SIG-M5 treated with dmso at 0.1 percent for 504 hours (cell line): ENCODE measurements at regions not wholly inside any gene's neighbourhood (a gene's known extent, or its start where the extent isn't known, plus 50 kb on each side); places are given as distances from the start of the nearest gene placed in this dataset.
"Not testable (repeated sequence)": the region's sequence is repeated elsewhere in the genome, so short reads cannot be mapped to it uniquely, and the experiment has no call there.

Experiments used
- DNase-seq: peaks from one replicate; lab custom pipeline; 2025; ENCODE audit not compliant: unreplicated experiment; lab: John Stamatoyannopoulos, UW

DNA sequence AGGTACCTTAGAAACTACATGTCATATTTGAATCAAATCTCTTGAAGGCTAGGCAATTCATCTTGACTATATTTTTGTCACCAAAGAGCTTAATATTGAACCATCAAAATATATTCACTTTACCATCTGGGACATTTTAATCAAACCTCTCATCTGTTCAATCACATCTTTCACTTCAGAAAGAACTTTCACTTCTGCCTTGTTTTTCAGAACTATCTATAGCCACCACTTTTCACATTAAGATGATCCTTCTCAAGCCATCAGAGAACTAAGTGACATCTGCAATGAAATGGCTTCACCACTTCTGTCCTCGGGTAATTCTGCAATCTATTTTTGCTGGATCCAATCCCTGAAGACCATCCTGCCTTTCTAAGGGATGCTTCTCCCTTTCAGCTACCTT is 57.8 kb downstream of the OR2B2 start:
- no peak for DNase-seq

DNA sequence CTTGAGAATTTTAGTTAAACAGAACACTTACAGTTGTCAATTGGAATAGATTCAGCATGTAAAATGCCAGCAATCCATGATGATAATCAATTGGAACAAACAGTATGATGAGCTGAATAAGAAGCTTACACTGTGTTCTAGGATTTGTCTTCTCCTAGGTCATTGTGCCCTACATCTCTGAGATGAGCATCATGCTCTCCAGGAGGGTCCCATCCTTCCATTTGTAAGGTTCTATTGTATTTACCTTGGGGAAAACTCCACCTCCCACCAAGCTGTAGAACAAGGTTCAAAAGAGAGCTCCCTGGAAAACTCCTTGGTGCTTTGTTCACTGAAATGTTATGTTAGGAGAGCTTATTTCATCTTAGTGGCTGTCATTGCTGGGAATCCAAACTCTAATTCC is 60.8 kb downstream of the OR2B2 start:
- no peak for DNase-seq

- DNase-seq = not testable (repeated sequence)
Observed at GRCh38 chr6:27849001-27849400, 63.2 kb downstream of the OR2B2 start.

- DNase-seq = no peak
Observed at GRCh38 chr6:27847706-27848105, 64.5 kb downstream of the OR2B2 start.

- no peak for DNase-seq
Observed at GRCh38 chr6:27840572-27840971, 71.6 kb downstream of the OR2B2 start.

DNA sequence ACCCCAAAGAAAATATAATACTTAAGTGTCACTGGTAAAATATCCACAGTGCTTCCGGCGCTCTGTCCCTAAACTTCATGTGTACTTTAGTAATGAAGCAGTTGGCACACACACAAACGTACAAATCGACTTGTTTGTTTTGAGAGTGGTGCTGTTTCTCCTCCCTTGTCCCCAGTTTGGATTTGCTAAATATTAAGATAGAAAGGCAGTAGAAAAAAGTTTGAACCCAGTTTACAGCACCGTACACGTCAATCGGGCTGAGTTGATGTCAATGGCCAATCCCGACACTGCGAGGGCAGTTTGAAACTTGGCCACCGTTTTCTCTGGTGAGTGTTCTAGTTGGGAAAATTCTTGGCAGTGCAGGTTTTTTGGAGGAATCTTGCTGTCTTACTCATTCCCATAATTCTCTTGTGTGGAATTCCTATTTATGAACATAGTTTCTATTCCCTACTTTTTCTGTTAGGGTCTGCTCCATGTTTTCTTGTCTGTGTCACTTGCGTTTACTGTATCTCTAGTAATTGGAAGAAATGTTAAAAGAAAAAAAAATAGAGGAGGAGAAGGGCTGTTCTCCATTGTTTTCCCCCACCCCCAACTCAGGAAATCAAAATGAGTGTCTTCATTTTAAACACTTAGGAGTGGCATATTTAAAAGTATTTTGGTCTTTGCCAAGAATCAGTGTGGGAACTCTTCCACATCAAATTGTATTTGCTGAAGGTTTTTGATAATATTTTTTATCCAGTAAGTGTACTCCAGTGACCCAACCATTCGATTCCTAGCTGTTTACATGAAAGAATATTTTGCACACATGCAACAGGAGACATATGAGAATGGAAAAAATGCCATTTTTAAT is 72.3 kb downstream of the OR2B2 start:
- DNase-seq = no peak

GRCh38 chr6:27838945-27839625 is 73.1 kb downstream of the OR2B2 start:
- DNase-seq = no peak

GRCh38 chr6:27838058-27838944 is 73.9 kb downstream of the OR2B2 start:
- DNase-seq = no peak

GRCh38 chr6:27837625-27838057 is 74.6 kb downstream of the OR2B2 start:
- no peak for DNase-seq

DNA sequence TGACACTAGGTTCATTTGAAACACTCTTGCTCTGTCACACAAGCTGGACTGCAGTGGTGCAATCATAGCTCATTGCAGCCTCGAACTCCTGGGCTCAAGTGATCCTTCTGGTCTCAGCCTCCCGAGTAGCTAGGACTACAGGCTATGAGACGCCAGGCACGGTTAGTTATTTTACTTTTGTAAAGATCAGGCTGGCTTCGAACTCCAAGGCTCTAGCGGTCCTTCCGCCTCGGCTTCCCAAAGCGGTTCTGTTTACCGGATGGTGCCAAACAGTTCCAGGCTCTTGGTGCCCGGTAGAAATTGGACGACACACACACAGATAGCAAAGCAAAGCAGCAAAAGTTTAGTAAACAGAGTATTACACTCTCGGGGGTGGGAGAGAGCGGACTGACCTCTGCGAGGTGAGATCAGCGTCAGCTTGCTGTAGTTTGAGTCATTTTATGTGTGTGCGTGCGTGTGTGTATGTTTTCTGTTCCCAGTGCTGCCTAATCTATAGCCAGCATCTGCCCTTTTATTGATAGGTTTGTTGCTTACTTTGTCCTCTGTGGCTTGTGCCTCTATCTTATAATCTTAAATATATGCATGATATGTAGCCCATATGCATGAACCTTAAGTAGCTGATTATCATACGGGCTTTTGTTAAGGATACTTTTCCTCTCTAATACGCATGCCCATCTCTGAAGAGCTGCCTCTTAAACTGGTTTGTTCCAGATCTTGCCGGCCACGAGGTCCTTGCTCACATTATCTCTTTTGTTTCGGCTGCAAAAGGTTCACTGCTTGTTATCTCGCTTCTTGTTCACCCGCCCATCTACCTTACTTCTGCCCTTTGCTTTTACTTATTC is 75.2 kb downstream of the OR2B2 start:
- DNase-seq = no peak

- DNase-seq = no peak
Observed at GRCh38 chr6:27836141-27836782, 75.9 kb downstream of the OR2B2 start.

- DNase-seq = no peak
Observed at GRCh38 chr6:27834879-27835549, 77.2 kb downstream of the OR2B2 start.

GRCh38 chr6:27834384-27834783 is 77.8 kb downstream of the OR2B2 start:
- no peak for DNase-seq

DNA sequence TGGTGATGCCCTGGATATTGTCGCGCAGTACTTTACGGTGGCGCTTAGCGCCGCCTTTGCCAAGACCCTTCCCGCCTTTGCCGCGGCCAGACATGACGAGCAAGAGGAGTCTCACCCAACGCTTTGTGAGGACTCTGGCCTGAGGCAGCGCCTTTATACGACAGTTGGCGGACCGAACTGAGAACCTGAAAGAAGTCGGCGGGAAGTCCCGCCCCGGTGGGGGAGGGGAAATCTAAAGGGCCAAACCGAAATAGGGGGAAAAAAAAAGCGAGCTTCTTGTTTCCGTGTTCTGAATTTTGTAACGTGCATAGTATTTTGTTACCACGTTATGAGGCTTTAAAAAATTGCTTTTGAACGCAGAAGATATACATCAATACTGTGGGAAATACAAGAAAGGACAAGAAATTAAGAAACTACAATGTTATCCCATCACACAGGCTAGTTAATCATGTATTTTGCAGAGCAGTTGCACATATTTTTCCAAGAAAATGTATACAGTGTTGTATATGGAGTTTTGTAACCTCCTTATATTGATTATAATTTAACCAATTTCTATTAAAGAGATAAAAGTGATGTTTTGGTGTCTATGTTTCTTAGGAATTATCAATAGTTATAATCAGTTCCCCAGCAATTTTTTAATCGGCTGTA is 80.6 kb downstream of the OR2B2 start:
- not testable (repeated sequence) for DNase-seq

GRCh38 chr6:27830600-27831433 is 81.4 kb downstream of the OR2B2 start:
- DNase-seq = not testable (repeated sequence)

- no peak for DNase-seq
Observed at GRCh38 chr6:27830212-27830599, 82.0 kb downstream of the OR2B2 start.

DNA sequence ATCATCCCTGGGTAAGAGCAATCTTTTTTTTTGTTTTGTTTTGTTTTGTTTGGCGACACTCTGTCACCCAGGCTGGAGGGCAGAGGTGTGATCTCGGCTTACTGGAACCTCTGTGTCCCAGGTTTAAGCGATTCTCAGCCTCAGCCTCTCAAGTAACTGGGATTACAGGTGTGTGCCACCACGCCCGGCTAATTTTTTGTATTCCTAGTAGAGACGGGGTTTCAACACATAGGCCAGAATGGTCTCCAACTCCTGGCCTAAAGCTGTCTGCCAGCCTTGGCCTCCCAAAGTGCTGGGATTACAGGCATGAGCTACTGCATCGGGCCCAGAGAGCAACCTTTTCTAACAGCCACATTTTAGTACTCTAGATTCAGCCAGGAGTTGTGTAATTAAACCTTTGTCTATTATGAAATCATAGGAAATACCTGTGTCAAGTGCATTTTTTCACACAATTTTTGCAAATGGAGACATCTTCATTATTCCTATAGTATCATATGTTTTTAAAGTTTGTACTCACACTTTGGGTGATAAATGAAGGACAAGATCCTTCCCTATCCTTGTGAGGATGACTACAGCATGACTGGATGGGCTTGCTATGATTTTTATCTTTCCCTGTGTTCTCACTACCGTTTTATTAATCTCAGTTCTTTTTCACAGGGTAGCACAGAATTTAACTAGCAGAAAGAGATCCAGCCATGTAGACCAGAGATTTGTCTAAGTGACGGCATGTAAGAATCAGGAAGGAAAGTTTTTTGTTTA is 82.6 kb downstream of the OR2B2 start:
- DNase-seq = no peak
